DOHH2 (cell line): ENCODE measurements at regions not wholly inside any gene's neighbourhood (a gene's known extent, or its start where the extent isn't known, plus 50 kb on each side); places are given as distances from the start of the nearest gene placed in this dataset.

ENCODE experiments used
- H3F3A ChIP-seq: fragments of 200-600 bp; sonication (generic), shearing (Covaris generic); 2 replicates; pipeline ENCODE4 v1.6.0; 2016; ENCODE audit warnings: antibody characterized with exemption, mild to moderate bottlenecking; ENCODE audit not compliant: control insufficient read depth, insufficient read depth
- H3K27ac ChIP-seq: fragments of 200-600 bp; sonication (generic); 2 replicates; pipeline ENCODE4 v1.5.1; 2014; ENCODE audit warnings: low read depth, mild to moderate bottlenecking, low read length, moderate library complexity
- H3K27me3 ChIP-seq: fragments of 200-600 bp; sonication (generic); 2 replicates; pipeline ENCODE4 v1.6.1; 2014; ENCODE audit warnings: mild to moderate bottlenecking, low read length, mixed read lengths; ENCODE audit not compliant: control insufficient read depth
- H3K36me3 ChIP-seq: fragments of 200-600 bp; sonication (generic); 2 replicates; pipeline ENCODE4 v1.6.1; 2014; ENCODE audit warnings: mild to moderate bottlenecking, low read length, moderate library complexity, mixed read lengths; ENCODE audit not compliant: control insufficient read depth
- H3K4me1 ChIP-seq: fragments of 200-600 bp; sonication (generic); 2 replicates; pipeline ENCODE4 v1.6.1; 2014; ENCODE audit warnings: mild to moderate bottlenecking, low read length, mixed read lengths; ENCODE audit not compliant: control insufficient read depth
- H3K4me2 ChIP-seq: fragments of 200-600 bp; sonication (generic); 2 replicates; pipeline ENCODE4 v1.6.0; 2014; ENCODE audit warnings: mild to moderate bottlenecking, low read length, moderate library complexity
- H3K4me3 ChIP-seq: fragments of 200-600 bp; sonication (generic); 2 replicates; pipeline ENCODE4 v1.5.1; 2014; ENCODE audit warnings: mild to moderate bottlenecking, low read length, mixed read lengths
- H3K79me2 ChIP-seq: fragments of 200-600 bp; sonication (generic); 2 replicates; pipeline ENCODE4 v1.6.1; 2014; ENCODE audit warnings: mild to moderate bottlenecking, low read length, mixed read lengths; ENCODE audit not compliant: control insufficient read depth
- H3K9me2 ChIP-seq: fragments of 200-600 bp; sonication (generic); replicated peaks from 2 replicates; pipeline ENCODE4 v1.6.1; 2014; ENCODE audit warnings: mild to moderate bottlenecking, low read length, mixed read lengths; ENCODE audit not compliant: control insufficient read depth
- H3K9me3 ChIP-seq: fragments of 200-600 bp; sonication (generic); 2 replicates; pipeline ENCODE4 v1.6.1; 2014; ENCODE audit warnings: antibody characterized with exemption, low read length, mixed read lengths; ENCODE audit not compliant: control insufficient read depth, insufficient read depth
- H4K20me1 ChIP-seq: fragments of 200-600 bp; sonication (generic); 2 replicates; pipeline ENCODE4 v1.6.0; 2014; ENCODE audit warnings: low read depth, mild to moderate bottlenecking, antibody characterized with exemption, low read length, moderate library complexity; ENCODE audit not compliant: control insufficient read depth, insufficient read depth
- EZH2phosphoT487 ChIP-seq: fragments of 200-600 bp; sonication (generic); IDR thresholded peaks from 2 replicates; pipeline ENCODE4 v1.6.1; 2017; ENCODE audit warnings: borderline replicate concordance, mild to moderate bottlenecking, antibody characterized with exemption, low read length, moderate library complexity, mixed read lengths
- TF ChIP-seq, protein P1 (sequence below): fragments of 200-600 bp; sonication (generic); IDR thresholded peaks from one replicate; pipeline ENCODE4 v1.5.1; 2014; ENCODE audit warnings: antibody characterized with exemption, mild to moderate bottlenecking, low read depth, low read length; ENCODE audit not compliant: poor library complexity, severe bottlenecking

DNA sequence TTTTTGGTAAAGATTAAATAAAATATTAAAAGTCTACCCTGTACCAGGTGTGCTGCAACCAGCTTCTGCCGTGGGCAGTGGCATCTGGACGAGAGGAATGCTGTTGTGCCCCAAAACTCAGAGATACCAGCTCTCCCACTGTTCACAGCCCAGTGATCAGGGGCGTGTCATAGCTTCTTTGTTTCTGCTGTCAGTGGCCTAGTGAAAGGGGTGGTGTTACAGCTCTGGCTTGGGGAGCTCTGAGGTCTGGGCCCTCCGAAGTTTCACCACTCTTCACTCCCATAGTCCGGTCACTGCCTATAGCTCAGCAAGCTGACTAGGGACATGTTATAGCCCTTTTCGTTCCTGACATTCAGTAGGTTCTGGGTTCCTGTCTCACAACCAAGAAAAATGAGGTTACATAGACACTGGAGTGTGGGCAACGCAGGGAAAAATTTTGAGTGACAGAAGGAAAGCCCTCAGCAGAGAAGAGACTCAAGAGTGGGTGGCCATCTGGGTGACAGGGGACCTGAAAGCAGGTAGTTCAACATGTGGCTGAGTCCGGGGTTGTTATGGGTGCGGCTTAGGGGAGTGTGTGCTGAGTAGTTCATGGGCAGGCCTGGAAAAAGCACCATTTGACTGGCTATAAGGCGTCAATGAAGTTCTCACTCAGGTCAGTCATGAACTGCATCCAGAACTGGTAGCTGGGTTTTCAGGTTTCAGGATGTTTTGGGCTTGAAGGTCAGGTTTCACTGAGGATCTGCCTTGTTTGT, 1184.4 kb upstream of the PABPC4L start:
- H3K9me3 ChIP-seq = no peaks in the 10 kb centered on the region
- no peaks in the 10 kb centered on the region for H3F3A ChIP-seq
- TF ChIP-seq, protein P1, sequence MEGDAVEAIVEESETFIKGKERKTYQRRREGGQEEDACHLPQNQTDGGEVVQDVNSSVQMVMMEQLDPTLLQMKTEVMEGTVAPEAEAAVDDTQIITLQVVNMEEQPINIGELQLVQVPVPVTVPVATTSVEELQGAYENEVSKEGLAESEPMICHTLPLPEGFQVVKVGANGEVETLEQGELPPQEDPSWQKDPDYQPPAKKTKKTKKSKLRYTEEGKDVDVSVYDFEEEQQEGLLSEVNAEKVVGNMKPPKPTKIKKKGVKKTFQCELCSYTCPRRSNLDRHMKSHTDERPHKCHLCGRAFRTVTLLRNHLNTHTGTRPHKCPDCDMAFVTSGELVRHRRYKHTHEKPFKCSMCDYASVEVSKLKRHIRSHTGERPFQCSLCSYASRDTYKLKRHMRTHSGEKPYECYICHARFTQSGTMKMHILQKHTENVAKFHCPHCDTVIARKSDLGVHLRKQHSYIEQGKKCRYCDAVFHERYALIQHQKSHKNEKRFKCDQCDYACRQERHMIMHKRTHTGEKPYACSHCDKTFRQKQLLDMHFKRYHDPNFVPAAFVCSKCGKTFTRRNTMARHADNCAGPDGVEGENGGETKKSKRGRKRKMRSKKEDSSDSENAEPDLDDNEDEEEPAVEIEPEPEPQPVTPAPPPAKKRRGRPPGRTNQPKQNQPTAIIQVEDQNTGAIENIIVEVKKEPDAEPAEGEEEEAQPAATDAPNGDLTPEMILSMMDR = no peak
- TF ChIP-seq EZH2phosphoT487 = no peak
- H3K4me2 ChIP-seq = no peak overlapping the region
- no peaks in the 10 kb centered on the region for H3K9me2 ChIP-seq
- no peaks in the 10 kb centered on the region for H3K36me3 ChIP-seq
- no peak overlapping the region for H3K4me3 ChIP-seq
- no peaks in the 10 kb centered on the region for H3K79me2 ChIP-seq
- no peaks in the 10 kb centered on the region for H4K20me1 ChIP-seq
- no peaks in the 10 kb centered on the region for H3K4me1 ChIP-seq
- no peaks in the 10 kb centered on the region for H3K27me3 ChIP-seq
- H3K27ac ChIP-seq = no peak overlapping the region

DNA sequence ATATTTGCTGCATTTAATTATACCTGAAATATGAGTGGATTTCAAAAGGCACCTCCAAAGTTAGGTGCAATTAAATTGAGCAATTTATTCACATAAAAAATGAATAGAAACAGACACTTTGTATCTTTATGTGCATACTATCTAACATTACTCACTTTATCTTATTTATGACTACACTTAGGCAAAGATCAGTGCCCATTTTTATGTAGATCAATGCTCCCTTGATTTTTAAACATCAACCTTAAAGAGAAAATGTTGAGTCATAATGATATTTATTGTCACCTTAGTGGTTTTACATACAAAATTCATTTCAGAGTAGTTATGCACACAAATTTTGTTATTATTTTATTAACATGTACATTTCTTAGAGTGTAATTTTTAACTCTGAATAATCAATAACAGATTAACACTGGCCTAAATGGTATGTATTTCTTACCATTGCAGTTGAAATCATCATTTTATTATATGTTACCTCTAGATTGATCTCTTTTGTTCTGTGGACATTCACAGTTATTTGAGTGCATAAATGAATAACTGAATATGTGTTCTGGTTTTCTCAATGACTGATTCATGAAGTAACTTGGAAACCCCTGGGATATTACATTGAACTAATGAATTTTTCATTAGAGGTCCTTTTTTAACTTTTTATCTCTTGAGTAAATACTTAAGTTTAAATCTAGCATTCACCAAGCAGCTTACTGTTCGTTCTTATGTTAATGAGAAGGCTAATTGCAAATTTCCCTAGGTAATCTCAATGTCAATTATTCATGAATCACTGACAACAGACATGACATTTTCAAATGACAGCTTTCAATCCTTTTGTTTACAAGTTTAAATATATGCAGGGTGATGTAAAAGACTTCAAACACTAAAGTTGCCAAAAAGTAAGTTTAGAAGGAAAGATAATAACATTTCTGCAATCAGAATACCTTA, 1182.0 kb upstream of the PABPC4L start:
- TF ChIP-seq EZH2phosphoT487 = no peak
- TF ChIP-seq, protein P1 = no peak
- Histone ChIP-seq H3K9me3 (no peaks in the 10 kb centered on the region), H3K4me3 (no peak overlapping the region), H3K79me2 (no peaks in the 10 kb centered on the region), H3K36me3 (no peaks in the 10 kb centered on the region), H3K4me1 (no peaks in the 10 kb centered on the region), H3K27me3 (no peaks in the 10 kb centered on the region), H3K27ac (no peak overlapping the region), H4K20me1 (no peaks in the 10 kb centered on the region), H3K4me2 (no peak overlapping the region), H3F3A (no peaks in the 10 kb centered on the region), H3K9me2 (no peaks in the 10 kb centered on the region)

DNA sequence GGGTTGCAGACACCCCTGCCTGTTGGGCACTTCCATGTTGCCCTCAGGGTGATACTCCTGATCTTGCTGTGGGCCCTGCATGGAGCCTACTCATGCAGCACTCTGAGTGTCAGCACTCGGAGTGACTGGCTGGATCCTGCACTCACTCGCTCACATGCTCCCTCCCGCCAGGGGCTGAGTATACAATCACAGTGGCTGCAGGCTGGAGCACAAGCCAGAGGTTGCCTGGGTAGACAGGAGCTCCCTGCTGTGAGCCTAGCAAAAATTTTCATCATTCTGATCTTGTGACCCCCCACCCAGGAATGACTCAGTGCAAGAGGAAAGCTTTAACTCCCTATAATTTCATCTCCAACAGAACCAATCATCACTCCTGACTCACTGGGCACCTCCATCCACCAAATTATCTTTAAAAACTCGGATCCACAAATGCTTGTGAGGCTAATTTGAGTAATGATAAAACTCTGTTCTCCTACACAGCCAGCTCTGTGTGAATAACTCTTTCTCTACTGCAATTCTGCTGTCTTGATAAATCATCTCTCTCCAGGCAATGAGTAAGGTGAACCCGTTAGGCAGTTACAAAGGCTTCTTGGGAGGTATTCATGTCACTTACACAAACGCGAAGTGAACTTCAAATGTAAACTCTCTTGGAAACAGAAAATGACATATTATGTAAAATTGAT, 1180.8 kb upstream of the PABPC4L start:
- Histone ChIP-seq H3F3A (no peaks in the 10 kb centered on the region), H4K20me1 (no peaks in the 10 kb centered on the region), H3K4me2 (no peak overlapping the region), H3K9me3 (no peaks in the 10 kb centered on the region), H3K27ac (no peak overlapping the region), H3K4me1 (no peaks in the 10 kb centered on the region), H3K4me3 (no peak overlapping the region), H3K36me3 (no peaks in the 10 kb centered on the region), H3K9me2 (no peaks in the 10 kb centered on the region), H3K79me2 (no peaks in the 10 kb centered on the region), H3K27me3 (no peaks in the 10 kb centered on the region)
- no peak for TF ChIP-seq EZH2phosphoT487
- TF ChIP-seq, protein P1 = no peak
